H1 (cell line): ENCODE measurements at regions not wholly inside any gene's neighbourhood (a gene's known extent, or its start where the extent isn't known, plus 50 kb on each side); places are given as distances from the start of the nearest gene placed in this dataset.

Experiments used
- CTCF ChIA-PET: fragments of 300-600 bp; sonication (Branson Sonifier 250); formaldehyde crosslinking; loops from one replicate; lab custom pipeline; 2021; ENCODE audit not compliant: partially characterized antibody; lab: Charles Lee
- POLR2A ChIA-PET: fragments of 300-600 bp; sonication (Branson Sonifier 250); formaldehyde crosslinking; loops from one replicate; lab custom pipeline; 2021; ENCODE audit warnings: inconsistent platforms; ENCODE audit not compliant: partially characterized antibody; lab: Charles Lee
- DNase-seq, 2 experiments: peaks; one replicate each; pipeline versions ENCODE4 v3.0.0 to v3.0.0-alpha.2; 2010 to 2022; ENCODE audit warnings: low spot score in 2 of 2, low read depth in 1 of 2, mixed read lengths in 1 of 2
- FAIRE-seq: peaks from 2 replicates; lab custom pipeline; 2011; peaks lifted over from hg19 to GRCh38; lab: Jason Lieb, UNC
- H2AFZ ChIP-seq: 2 replicates; pipeline ENCODE4 v1.8.1; 2012; ENCODE audit warnings: low read length, inconsistent platforms
- H2AK5ac ChIP-seq: 2 replicates; pipeline ENCODE4 v1.6.1; 2013; ENCODE audit warnings: low read depth, low read length
- H2BK120ac ChIP-seq: replicated peaks from 2 replicates; pipeline ENCODE3; 2013; ENCODE audit warnings: low read depth, low read length, inconsistent platforms
- H2BK12ac ChIP-seq: 2 replicates; pipeline ENCODE4 v1.6.1; 2013; ENCODE audit warnings: low read depth, low read length
- H2BK15ac ChIP-seq: 2 replicates; pipeline ENCODE4 v1.6.1; 2013; ENCODE audit warnings: low read length
- H2BK20ac ChIP-seq: 2 replicates; pipeline ENCODE4 v1.6.1; 2013; ENCODE audit warnings: low read length
- H2BK5ac ChIP-seq: 2 replicates; pipeline ENCODE4 v1.6.1; 2013; ENCODE audit warnings: low read depth, low read length
- H3K14ac ChIP-seq: 2 replicates; pipeline ENCODE4 v1.6.1; 2013; ENCODE audit warnings: inconsistent platforms; ENCODE audit not compliant: insufficient read length
- H3K18ac ChIP-seq: 2 replicates; pipeline ENCODE4 v1.6.1; 2013; ENCODE audit warnings: low read length; ENCODE audit errors: extremely low read depth
- H3K23ac ChIP-seq: 2 replicates; pipeline ENCODE4 v1.6.1; 2013; ENCODE audit warnings: inconsistent platforms; ENCODE audit not compliant: insufficient read length
- H3K23me2 ChIP-seq: 2 replicates; pipeline ENCODE4 v1.6.1; 2013; ENCODE audit warnings: low read depth, low read length
- H3K27ac ChIP-seq: 2 replicates; pipeline ENCODE4 v1.6.1; 2011; ENCODE audit warnings: low read depth, low read length, inconsistent platforms
- H3K27me3 ChIP-seq, 4 experiments: replicated peaks in 1 of 4; 1 replicate in 1 of 4; 2 replicates in 3 of 4; pipeline versions ENCODE4 v1.6.1 to v1.8.1; 2011 to 2013; ENCODE audit warnings: low read length in 3 of 4, mild to moderate bottlenecking in 3 of 4, inconsistent platforms in 2 of 4, mixed read lengths in 2 of 4, moderate library complexity in 1 of 4; ENCODE audit not compliant: control insufficient read depth in 3 of 4, insufficient read depth in 3 of 4; ENCODE audit errors: extremely low read depth in 1 of 4
- H3K36me3 ChIP-seq, 4 experiments: 2 replicates each; pipeline versions ENCODE4 v1.6.1 to v1.8.1; 2011 to 2013; ENCODE audit warnings: mild to moderate bottlenecking in 4 of 4, low read length in 3 of 4, moderate library complexity in 2 of 4, control low read depth in 1 of 4, inconsistent platforms in 1 of 4; ENCODE audit not compliant: insufficient read depth in 4 of 4, control insufficient read depth in 2 of 4
- H3K4ac ChIP-seq: replicated peaks from 2 replicates; pipeline ENCODE3; 2013; ENCODE audit warnings: low read length, low read depth, mixed read lengths, inconsistent platforms; ENCODE audit not compliant: insufficient read length
- H3K4me1 ChIP-seq, 4 experiments: replicated peaks in 1 of 4; 1 replicate in 1 of 4; 2 replicates in 3 of 4; pipeline versions ENCODE4 v1.6.1 to v1.8.1; 2011 to 2013; ENCODE audit warnings: low read length in 3 of 4, inconsistent platforms in 2 of 4, mixed read lengths in 1 of 4; ENCODE audit not compliant: insufficient read depth in 4 of 4, control insufficient read depth in 3 of 4
- H3K4me2 ChIP-seq, 2 experiments: 2 replicates each; pipeline versions ENCODE4 v1.6.1 to v1.8.1; 2011 to 2013; ENCODE audit warnings: low read depth in 2 of 2, low read length in 2 of 2, control low read depth in 1 of 2, inconsistent platforms in 1 of 2, mild to moderate bottlenecking in 1 of 2; ENCODE audit not compliant: insufficient read depth in 1 of 2
- H3K4me3 ChIP-seq, 4 experiments: fragments of 200-600, 300-600 bp in 1 of 4; sonication (generic), shearing (Covaris generic), sonication (Bioruptor Twin) in 1 of 4; 2 replicates each; pipeline versions ENCODE4 v1.5.1 to v1.8.1; 2011 to 2016; ENCODE audit warnings: low read length in 4 of 4, low read depth in 3 of 4, control low read depth in 2 of 4, inconsistent platforms in 2 of 4, mild to moderate bottlenecking in 2 of 4, mixed read lengths in 1 of 4, moderate library complexity in 1 of 4; ENCODE audit not compliant: insufficient read depth in 2 of 4; ENCODE audit errors: extremely low read depth in 1 of 4
- H3K56ac ChIP-seq: replicated peaks from 2 replicates; pipeline ENCODE3; 2013; ENCODE audit warnings: low read depth, mild to moderate bottlenecking, mixed read lengths, low read length, inconsistent platforms; ENCODE audit not compliant: insufficient read length
- H3K79me1 ChIP-seq: 2 replicates; pipeline ENCODE4 v1.6.1; 2013; ENCODE audit warnings: low read depth, low read length, control low read depth
- H3K79me2 ChIP-seq, 2 experiments: 2 replicates each; pipeline versions ENCODE4 v1.6.1 to v1.8.1; 2012 to 2013; ENCODE audit warnings: low read length in 2 of 2, mild to moderate bottlenecking in 2 of 2, inconsistent platforms in 1 of 2; ENCODE audit not compliant: insufficient read depth in 2 of 2, control insufficient read depth in 1 of 2
- H3K9ac ChIP-seq, 4 experiments: replicated peaks in 1 of 4; 1 replicate in 1 of 4; 2 replicates in 3 of 4; pipeline versions ENCODE4 v1.6.1 to v1.8.1; 2011 to 2013; ENCODE audit warnings: low read depth in 3 of 4, low read length in 3 of 4, control low read depth in 2 of 4, mild to moderate bottlenecking in 2 of 4, moderate library complexity in 2 of 4, inconsistent platforms in 1 of 4; ENCODE audit errors: extremely low read depth in 1 of 4
- H3K9me3 ChIP-seq, 2 experiments: 2 replicates each; pipeline versions ENCODE4 v1.6.1 to v1.8.1; 2012 to 2013; ENCODE audit warnings: mild to moderate bottlenecking in 2 of 2, moderate library complexity in 2 of 2, control low read depth in 1 of 2, inconsistent platforms in 1 of 2, low read depth in 1 of 2, low read length in 1 of 2, mixed read lengths in 1 of 2; ENCODE audit not compliant: insufficient read depth in 2 of 2
- H4K20me1 ChIP-seq, 2 experiments: replicated peaks in 1 of 2; 2 replicates each; pipeline versions ENCODE3 to v1.8.1; 2011 to 2013; ENCODE audit warnings: inconsistent platforms in 2 of 2, low read length in 2 of 2, mild to moderate bottlenecking in 1 of 2; ENCODE audit not compliant: insufficient read depth in 2 of 2, control insufficient read depth in 1 of 2
- H4K5ac ChIP-seq: 2 replicates; pipeline ENCODE4 v1.6.1; 2013; ENCODE audit warnings: low read length, low read depth, mixed read lengths, inconsistent platforms; ENCODE audit not compliant: insufficient read length
- H4K8ac ChIP-seq: 2 replicates; pipeline ENCODE4 v1.8.0; 2013; ENCODE audit warnings: mild to moderate bottlenecking, moderate library complexity, low read length, inconsistent platforms; ENCODE audit not compliant: insufficient read depth; ENCODE audit errors: extremely low read depth
- H4K91ac ChIP-seq: replicated peaks from 2 replicates; pipeline ENCODE3; 2013; ENCODE audit warnings: low read length, mixed read lengths, inconsistent platforms; ENCODE audit not compliant: insufficient read length
- RFX5 ChIP-seq: IDR thresholded peaks from 2 replicates; pipeline ENCODE4 v1.6.1; 2011; ENCODE audit warnings: low read depth, low read length, improper control_type of control experiment, borderline replicate concordance
- SP4 ChIP-seq: IDR thresholded peaks from 2 replicates; pipeline ENCODE4 v1.6.1; 2012; ENCODE audit warnings: low read length, inconsistent platforms
- WGBS, 2 experiments: shearing (Covaris generic) in 1 of 2; methylation state at CpG; one replicate each; pipeline versions ENCODE4 v1.1.6 to v1.1.7; 2013 to 2015; ENCODE audit warnings: low lambda C conversion rate in 2 of 2, mixed read lengths in 2 of 2, inconsistent platforms in 1 of 2, low coverage in 1 of 2, missing lambda C conversion rate in 1 of 2; ENCODE audit not compliant: insufficient replicate concordance in 2 of 2, insufficient coverage in 1 of 2, insufficient read length in 1 of 2; ENCODE audit errors: extremely low coverage in 1 of 2, missing lambda C conversion rate in 1 of 2; 5-methylcytosine and 5-hydroxymethylcytosine counted together
- TF ChIP-seq, protein P1 (sequence below): IDR thresholded peaks from 2 replicates; pipeline ENCODE4 v1.6.1; 2011; ENCODE audit warnings: low read depth, mild to moderate bottlenecking, low read length; ENCODE audit not compliant: insufficient read depth

DNA sequence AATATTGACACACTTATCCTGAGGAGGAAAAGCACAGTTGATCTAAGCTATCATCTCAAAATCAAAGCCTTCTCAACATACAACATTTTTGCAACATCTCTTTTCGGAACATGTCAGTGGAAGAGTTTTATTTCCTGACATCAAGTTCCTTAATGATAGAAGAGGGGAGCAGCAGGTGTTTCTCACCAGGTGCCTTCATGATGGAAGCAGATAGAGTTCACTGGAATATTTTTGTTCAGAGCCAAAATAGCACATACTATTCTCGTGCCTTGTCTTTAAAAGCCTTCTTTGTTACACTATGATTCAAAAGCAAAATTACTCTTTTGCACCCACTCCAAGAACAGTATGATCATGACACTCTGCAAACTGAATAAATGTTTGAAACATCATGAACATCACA lies 176.9 kb upstream of the CCNG1 start:
- no peaks in the 10 kb centered on the region for H3K27me3 ChIP-seq
- H3K23me2 ChIP-seq = no peaks in the 10 kb centered on the region
- H2AFZ ChIP-seq = no peak overlapping the region
- H2BK12ac ChIP-seq = no peak overlapping the region
- no peaks in the 10 kb centered on the region for H3K9me3 ChIP-seq
- H4K5ac ChIP-seq = no peak overlapping the region
- no peak overlapping the region for H3K9ac ChIP-seq
- no peaks in the 10 kb centered on the region for H3K79me2 ChIP-seq
- no peak overlapping the region for H4K91ac ChIP-seq
- FAIRE-seq = no peak
- no peak overlapping the region for H2BK20ac ChIP-seq
- no peaks in the 10 kb centered on the region for H3K79me1 ChIP-seq
- 98% methylated on average over 2 of the region's 2 CpGs; no CpG with 5 or more reads in 1 of the 2 experiments for WGBS, 2 experiments
- CTCF ChIA-PET = no interaction called here
- H3K4me2 ChIP-seq = no peak overlapping the region
- H4K8ac ChIP-seq = no peak overlapping the region
- no peak overlapping the region for H2BK120ac ChIP-seq
- POLR2A ChIA-PET = no interaction called here
- H3K56ac ChIP-seq = no peak overlapping the region
- no peak overlapping the region for H3K14ac ChIP-seq
- H3K23ac ChIP-seq = no peak overlapping the region
- H3K18ac ChIP-seq = no peak overlapping the region
- H4K20me1 ChIP-seq = no peaks in the 10 kb centered on the region
- H2BK15ac ChIP-seq = no peak overlapping the region
- no peak overlapping the region for H3K27ac ChIP-seq
- no peak overlapping the region for H3K4me3 ChIP-seq
- H3K4ac ChIP-seq = no peak overlapping the region
- no peak for DNase-seq
- H3K4me1 ChIP-seq = no peaks in the 10 kb centered on the region
- H2BK5ac ChIP-seq = no peak overlapping the region
- no peak overlapping the region for H2AK5ac ChIP-seq
- H3K36me3 ChIP-seq = no peaks in the 10 kb centered on the region
- no peak for TF ChIP-seq RFX5
- TF ChIP-seq SP4 = no peak
- TF ChIP-seq, protein P1, sequence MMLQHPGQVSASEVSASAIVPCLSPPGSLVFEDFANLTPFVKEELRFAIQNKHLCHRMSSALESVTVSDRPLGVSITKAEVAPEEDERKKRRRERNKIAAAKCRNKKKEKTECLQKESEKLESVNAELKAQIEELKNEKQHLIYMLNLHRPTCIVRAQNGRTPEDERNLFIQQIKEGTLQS = no peak
